ENCODE measurements at regions not wholly inside any gene's neighbourhood (a gene's known extent, or its start where the extent isn't known, plus 50 kb on each side); places are given as distances from the start of the nearest gene placed in this dataset.

GRCh38 chr10:78531088-78531487 lies 497.4 kb downstream of the RPS24 start:
- ATAC-seq: no peak
- Histone ChIP-seq H3K27me3 (ENCODE audit: low read length) (peaks cover 26% of the 10 kb centered on the region; the same call in 1 of the 2 replicates), H3K4me3 (ENCODE audit: low read length) (no peak overlapping the region), H3K36me3 (ENCODE audit: low read depth, low read length) (no peaks in the 10 kb centered on the region), H3K79me2 (ENCODE audit: low read length) (no peaks in the 10 kb centered on the region), H2AFZ (ENCODE audit: low read length) (no peak overlapping the region), H4K20me1 (ENCODE audit: low read length) (no peaks in the 10 kb centered on the region), H3K27ac (ENCODE audit: low read length) (no peak overlapping the region), H3K9me2 (replicated peaks; ENCODE audit: low read length) (no peaks in the 10 kb centered on the region), H3K9ac (ENCODE audit: low read length) (no peak overlapping the region), H3K4me1 (ENCODE audit: insufficient read depth, low read length) (0 out of 2 replicates have a peak, but pooled peaks cover 6% of the 10 kb centered on the region), H3F3A (ENCODE audit: low read length, unreplicated experiment) (no peaks in the 10 kb centered on the region), H3K4me2 (ENCODE audit: low read length) (no peak overlapping the region), H3K9me3 (ENCODE audit: low read length) (no peaks in the 10 kb centered on the region)
- no TSS peak for BruUV-seq (replicated peaks)
- TF ChIP-seq EZH2phosphoT487 (IDR thresholded peaks at IDR 0.05; ENCODE audit: borderline replicate concordance, low read length) (no peak), EZH2 (IDR thresholded peaks at IDR 0.05; ENCODE audit: low read length, unreplicated experiment) (no peak), CTCF (conservative IDR thresholded peaks at IDR 0.05; ENCODE audit: low read depth, low read length) (no peak)
- ChIA-PET CTCF (interaction anchor here (0.6 kb wide), 1 partner anchor 530 kb away, joined by 4 read pairs; no protein-coding TSS in a partner anchor), POLR2A (ENCODE audit: unreplicated experiment) (no interaction called here)
- intact Hi-C loops (cut with micrococcal nuclease): no loop called here
- no peak for DNase-seq

- Histone ChIP-seq H3K4me2 (ENCODE audit: low read length) (no peak overlapping the region), H3K9me2 (replicated peaks; ENCODE audit: low read length) (no peaks in the 10 kb centered on the region), H3K27ac (ENCODE audit: low read length) (no peak overlapping the region), H4K20me1 (ENCODE audit: low read length) (no peaks in the 10 kb centered on the region), H3K36me3 (ENCODE audit: low read depth, low read length) (no peaks in the 10 kb centered on the region), H3K9me3 (ENCODE audit: low read length) (no peaks in the 10 kb centered on the region), H3K79me2 (ENCODE audit: low read length) (no peaks in the 10 kb centered on the region), H3K4me1 (ENCODE audit: insufficient read depth, low read length) (0 out of 2 replicates have a peak, but pooled peaks cover 6% of the 10 kb centered on the region), H3K9ac (ENCODE audit: low read length) (no peak overlapping the region), H3K4me3 (ENCODE audit: low read length) (no peak overlapping the region), H3F3A (ENCODE audit: low read length, unreplicated experiment) (no peaks in the 10 kb centered on the region), H2AFZ (ENCODE audit: low read length) (no peak overlapping the region), H3K27me3 (ENCODE audit: low read length) (peaks cover 34% of the 10 kb centered on the region; the same call in 1 of the 2 replicates)
- CTCF ChIA-PET: no interaction called here
- TF ChIP-seq EZH2phosphoT487 (IDR thresholded peaks at IDR 0.05; ENCODE audit: borderline replicate concordance, low read length): no peak
- TF ChIP-seq EZH2 (IDR thresholded peaks at IDR 0.05; ENCODE audit: low read length, unreplicated experiment): no peak
- TF ChIP-seq CTCF (conservative IDR thresholded peaks at IDR 0.05; ENCODE audit: low read depth, low read length): no peak
- ATAC-seq (no peak), DNase-seq (no peak)
- intact Hi-C loops (cut with micrococcal nuclease): no loop called here
- BruUV-seq (replicated peaks): no TSS peak
- POLR2A ChIA-PET (ENCODE audit: unreplicated experiment): no interaction called here
Measured at GRCh38 chr10:78532480-78533042, 498.9 kb downstream of the RPS24 start.

GRCh38 chr10:78533098-78533497 lies 499.4 kb downstream of the RPS24 start:
- Histone ChIP-seq H3K9ac (ENCODE audit: low read length) (no peak overlapping the region), H3K36me3 (ENCODE audit: low read depth, low read length) (no peaks in the 10 kb centered on the region), H3K4me1 (ENCODE audit: insufficient read depth, low read length) (0 out of 2 replicates have a peak, but pooled peaks cover 6% of the 10 kb centered on the region), H3K4me3 (ENCODE audit: low read length) (no peak overlapping the region), H3K27ac (ENCODE audit: low read length) (no peak overlapping the region), H4K20me1 (ENCODE audit: low read length) (no peaks in the 10 kb centered on the region), H3K9me2 (replicated peaks; ENCODE audit: low read length) (no peaks in the 10 kb centered on the region), H3F3A (ENCODE audit: low read length, unreplicated experiment) (no peaks in the 10 kb centered on the region), H2AFZ (ENCODE audit: low read length) (no peak overlapping the region), H3K27me3 (ENCODE audit: low read length) (peaks cover 37% of the 10 kb centered on the region; the same call in 1 of the 2 replicates), H3K79me2 (ENCODE audit: low read length) (no peaks in the 10 kb centered on the region), H3K4me2 (ENCODE audit: low read length) (no peak overlapping the region), H3K9me3 (ENCODE audit: low read length) (no peaks in the 10 kb centered on the region)
- intact Hi-C loops (cut with micrococcal nuclease): no loop called here
- ChIA-PET POLR2A (ENCODE audit: unreplicated experiment) (no interaction called here), CTCF (no interaction called here)
- no TSS peak for BruUV-seq (replicated peaks)
- DNase-seq (no peak), ATAC-seq (no peak)
- no peak for TF ChIP-seq EZH2phosphoT487 (IDR thresholded peaks at IDR 0.05; ENCODE audit: borderline replicate concordance, low read length)
- no peak for TF ChIP-seq CTCF (conservative IDR thresholded peaks at IDR 0.05; ENCODE audit: low read depth, low read length)
- TF ChIP-seq EZH2 (IDR thresholded peaks at IDR 0.05; ENCODE audit: low read length, unreplicated experiment): no peak

All from PC-3 (cell line).